Tibial nerve (tissue), 4 donors: ENCODE measurements at regions not wholly inside any gene's neighbourhood (a gene's known extent, or its start where the extent isn't known, plus 50 kb on each side); places are given as distances from the start of the nearest gene placed in this dataset.

Source experiments
- CTCF ChIP-seq, 5 experiments: fragments of 200-600 bp in 3 of 5; fragments of 450-650 bp in 2 of 5; sonication (generic) in 3 of 5; IDR thresholded peaks; one replicate each; pipeline ENCODE4 v1.5.1; 2016 to 2019; ENCODE audit warnings: antibody characterized with exemption in 5 of 5, mild to moderate bottlenecking in 3 of 5, moderate library complexity in 2 of 5
- EP300 ChIP-seq, 2 donors: sonication (generic); formaldehyde crosslinking; IDR thresholded peaks; one replicate each; pipeline ENCODE4 v1.6.1; 2017; ENCODE audit warnings: antibody characterized with exemption in 2 of 2, mild to moderate bottlenecking in 1 of 2
- POLR2A ChIP-seq, 2 donors: fragments of 450-650 bp; IDR thresholded peaks; one replicate each; pipeline ENCODE4 v1.6.1; 2017; ENCODE audit warnings: antibody characterized with exemption in 2 of 2, mild to moderate bottlenecking in 2 of 2, moderate library complexity in 2 of 2

DNA sequence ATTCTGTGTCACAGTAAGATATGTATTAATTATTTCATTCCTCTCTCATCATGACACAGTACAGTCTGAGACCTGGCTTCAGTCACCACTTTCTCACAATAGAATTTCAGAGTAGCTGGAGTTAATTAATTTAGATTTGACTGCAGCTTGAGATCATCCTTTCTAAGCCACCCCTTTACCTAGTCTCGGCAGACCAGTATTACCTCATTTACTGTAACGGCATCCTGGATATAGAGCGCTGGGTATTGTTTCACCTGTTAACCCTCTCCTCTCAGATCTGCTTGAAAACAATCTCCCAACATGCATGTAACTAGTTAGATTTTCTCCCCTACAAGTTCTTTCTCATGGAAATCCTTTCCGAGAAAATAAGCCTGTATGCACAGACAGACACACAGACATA lies 1057.5 kb downstream of the GATA3 start:
- no peak for TF ChIP-seq EP300 (IDR thresholded peaks at IDR 0.05)
- no peak for TF ChIP-seq CTCF (IDR thresholded peaks at IDR 0.05)
- TF ChIP-seq POLR2A (IDR thresholded peaks at IDR 0.05), result no peak
